ENCODE measurements at regions not wholly inside any gene's neighbourhood (a gene's known extent, or its start where the extent isn't known, plus 50 kb on each side); places are given as distances from the start of the nearest gene placed in this dataset.
A peak's percentile ranks its signal among the peaks of the same experiment; 100 is the strongest.

DNA sequence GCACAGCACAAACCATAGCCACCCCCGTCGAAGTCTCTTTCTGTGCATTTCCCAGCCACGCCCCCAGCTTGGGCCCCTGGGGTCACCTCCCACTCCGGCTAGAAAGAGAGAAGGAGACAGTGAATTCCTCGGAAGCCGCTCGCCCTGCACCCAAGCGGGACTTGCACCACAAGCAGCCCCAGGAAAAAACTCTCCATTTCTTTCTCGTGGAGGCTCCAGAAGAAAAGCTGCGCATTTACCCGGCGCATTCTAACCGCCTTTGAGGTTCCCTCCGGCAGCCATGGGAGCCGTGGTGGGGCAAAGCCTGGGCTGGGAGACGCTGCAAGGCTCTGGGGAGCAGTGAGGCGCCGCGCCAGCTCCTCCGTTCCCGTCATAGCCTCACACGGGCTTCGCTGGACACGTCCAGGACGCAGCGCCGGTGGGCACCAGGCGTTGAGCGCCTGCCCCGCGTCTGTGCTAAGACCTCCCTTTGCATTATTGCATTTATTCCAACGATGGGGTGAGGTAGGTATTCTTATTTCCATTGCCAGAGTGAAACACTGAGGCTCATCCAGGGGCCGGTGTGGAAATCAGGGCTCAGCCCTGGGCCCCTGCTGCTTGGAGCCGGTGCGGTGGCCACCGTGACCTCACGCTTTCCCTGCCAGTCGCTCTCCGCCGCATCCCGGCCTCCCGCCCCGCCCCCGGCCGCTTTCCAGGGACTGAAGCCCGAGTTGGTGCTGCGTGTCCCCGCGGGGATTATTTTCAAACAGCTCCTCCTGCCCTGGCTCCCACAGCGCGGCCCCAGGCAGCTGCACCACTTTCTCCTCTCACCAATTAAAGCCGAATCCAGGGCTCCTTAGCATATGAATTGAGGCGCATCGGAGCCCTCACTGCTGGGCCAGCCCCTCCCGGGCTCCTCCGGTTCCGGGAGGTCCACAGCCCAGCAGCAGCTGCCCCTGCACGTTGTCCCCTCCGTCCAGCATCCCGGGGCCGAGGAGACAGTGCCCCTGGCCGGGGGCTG, 148.3 kb upstream of the AFDN start:
- ChIA-PET POLR2A (no interaction called here), CTCF (interaction anchor here (0.5 kb wide), 1 partner anchor 389 kb away, joined by 3 read pairs; no protein-coding TSS in a partner anchor)
- Histone ChIP-seq H3K9me3 (ENCODE audit: control insufficient read depth, insufficient read depth, low read depth, low read length) (no peaks in the 10 kb centered on the region), H3K27ac (ENCODE audit: extremely low read depth, low read depth, low read length) (no peak overlapping the region), H3K4me1 (ENCODE audit: control insufficient read depth, insufficient read depth, low read length) (0 out of 2 replicates have a peak, but pooled peaks cover 3% of the 10 kb centered on the region), H3K4me3 (ENCODE audit: low read depth, low read length) (peak overlapping the region; percentile 22), H3K36me3 (ENCODE audit: control insufficient read depth in 2 of 2, insufficient read depth in 1 of 2, low read length in 2 of 2) (no peaks in the 10 kb centered on the region)
- TF ChIP-seq, protein P1, sequence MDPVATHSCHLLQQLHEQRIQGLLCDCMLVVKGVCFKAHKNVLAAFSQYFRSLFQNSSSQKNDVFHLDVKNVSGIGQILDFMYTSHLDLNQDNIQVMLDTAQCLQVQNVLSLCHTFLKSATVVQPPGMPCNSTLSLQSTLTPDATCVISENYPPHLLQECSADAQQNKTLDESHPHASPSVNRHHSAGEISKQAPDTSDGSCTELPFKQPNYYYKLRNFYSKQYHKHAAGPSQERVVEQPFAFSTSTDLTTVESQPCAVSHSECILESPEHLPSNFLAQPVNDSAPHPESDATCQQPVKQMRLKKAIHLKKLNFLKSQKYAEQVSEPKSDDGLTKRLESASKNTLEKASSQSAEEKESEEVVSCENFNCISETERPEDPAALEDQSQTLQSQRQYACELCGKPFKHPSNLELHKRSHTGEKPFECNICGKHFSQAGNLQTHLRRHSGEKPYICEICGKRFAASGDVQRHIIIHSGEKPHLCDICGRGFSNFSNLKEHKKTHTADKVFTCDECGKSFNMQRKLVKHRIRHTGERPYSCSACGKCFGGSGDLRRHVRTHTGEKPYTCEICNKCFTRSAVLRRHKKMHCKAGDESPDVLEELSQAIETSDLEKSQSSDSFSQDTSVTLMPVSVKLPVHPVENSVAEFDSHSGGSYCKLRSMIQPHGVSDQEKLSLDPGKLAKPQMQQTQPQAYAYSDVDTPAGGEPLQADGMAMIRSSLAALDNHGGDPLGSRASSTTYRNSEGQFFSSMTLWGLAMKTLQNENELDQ (tag by site-specific recombination; IDR thresholded peaks at IDR 0.05; ENCODE audit: low read depth): no peak
- TF ChIP-seq ZBTB8A (tag by site-specific recombination; IDR thresholded peaks at IDR 0.05): no peak
- TF ChIP-seq, protein P2, sequence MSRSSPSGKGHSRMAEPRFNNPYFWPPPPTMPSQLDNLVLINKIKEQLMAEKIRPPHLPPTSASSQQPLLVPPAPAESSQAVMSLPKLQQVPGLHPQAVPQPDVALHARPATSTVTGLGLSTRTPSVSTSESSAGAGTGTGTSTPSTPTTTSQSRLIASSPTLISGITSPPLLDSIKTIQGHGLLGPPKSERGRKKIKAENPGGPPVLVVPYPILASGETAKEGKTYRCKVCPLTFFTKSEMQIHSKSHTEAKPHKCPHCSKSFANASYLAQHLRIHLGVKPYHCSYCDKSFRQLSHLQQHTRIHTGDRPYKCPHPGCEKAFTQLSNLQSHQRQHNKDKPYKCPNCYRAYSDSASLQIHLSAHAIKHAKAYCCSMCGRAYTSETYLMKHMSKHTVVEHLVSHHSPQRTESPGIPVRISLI (tag by site-specific recombination; IDR thresholded peaks at IDR 0.05): no peak
- TF ChIP-seq ZBTB20 (tag by site-specific recombination; IDR thresholded peaks at IDR 0.05): peak; percentile 69
- TF ChIP-seq ZNF335 (tag by site-specific recombination; conservative IDR thresholded peaks at IDR 0.05): peak; percentile 37; the same call in 1 of the 2 replicates
- TF ChIP-seq OSR2 (tag by site-specific recombination; IDR thresholded peaks at IDR 0.05): no peak
- 0 out of 2 replicates have a peak, but pooled peaks have one; percentile 36 for TF ChIP-seq EGR2 (tag by site-specific recombination; IDR thresholded peaks at IDR 0.05; ENCODE audit: low read depth)
- TF ChIP-seq ZNF350 (tag by site-specific recombination; IDR thresholded peaks at IDR 0.05): no peak
- TF ChIP-seq ZNF670 (tag by site-specific recombination; IDR thresholded peaks at IDR 0.05; ENCODE audit: low read depth): no peak
- TF ChIP-seq ZIC2 (tag by site-specific recombination; IDR thresholded peaks at IDR 0.05): peak; percentile 53

DNA sequence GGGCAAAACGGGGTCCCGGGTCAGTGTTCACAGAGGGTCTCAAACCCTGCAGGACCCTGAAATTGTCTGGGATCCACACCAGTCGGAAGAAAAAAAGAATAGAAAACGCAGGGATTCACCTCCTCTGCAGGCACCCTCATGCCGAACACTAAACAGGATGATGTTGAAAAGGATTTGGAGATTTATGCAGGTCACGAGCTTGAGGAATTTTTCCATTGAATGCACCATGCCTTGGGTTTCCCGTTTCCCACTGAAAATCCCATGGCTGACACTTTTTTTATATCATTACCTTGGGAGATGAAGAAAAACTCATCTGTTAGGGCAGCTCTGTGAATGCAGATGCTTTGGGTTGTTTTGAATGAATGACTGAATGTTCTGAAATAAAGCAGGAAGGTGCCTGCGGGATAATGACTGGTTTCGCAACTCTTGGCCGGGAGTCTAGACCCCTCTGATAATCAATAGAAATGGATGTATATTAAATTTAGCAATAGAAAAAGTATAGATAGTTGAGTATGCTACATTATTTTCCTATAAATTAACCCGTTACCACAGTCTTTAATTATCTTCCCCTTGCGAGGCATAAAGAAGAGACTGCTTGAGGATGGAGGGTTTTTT, 147.5 kb upstream of the AFDN start:
- no peaks in the 10 kb centered on the region for H3K36me3 ChIP-seq (ENCODE audit: control insufficient read depth in 2 of 2, insufficient read depth in 1 of 2, low read length in 2 of 2)
- ChIA-PET POLR2A (no interaction called here), CTCF (no interaction called here)
- H3K4me3 ChIP-seq (ENCODE audit: low read depth, low read length): no peak overlapping the region
- no peak overlapping the region for H3K27ac ChIP-seq (ENCODE audit: extremely low read depth, low read depth, low read length)
- TF ChIP-seq, protein P3, sequence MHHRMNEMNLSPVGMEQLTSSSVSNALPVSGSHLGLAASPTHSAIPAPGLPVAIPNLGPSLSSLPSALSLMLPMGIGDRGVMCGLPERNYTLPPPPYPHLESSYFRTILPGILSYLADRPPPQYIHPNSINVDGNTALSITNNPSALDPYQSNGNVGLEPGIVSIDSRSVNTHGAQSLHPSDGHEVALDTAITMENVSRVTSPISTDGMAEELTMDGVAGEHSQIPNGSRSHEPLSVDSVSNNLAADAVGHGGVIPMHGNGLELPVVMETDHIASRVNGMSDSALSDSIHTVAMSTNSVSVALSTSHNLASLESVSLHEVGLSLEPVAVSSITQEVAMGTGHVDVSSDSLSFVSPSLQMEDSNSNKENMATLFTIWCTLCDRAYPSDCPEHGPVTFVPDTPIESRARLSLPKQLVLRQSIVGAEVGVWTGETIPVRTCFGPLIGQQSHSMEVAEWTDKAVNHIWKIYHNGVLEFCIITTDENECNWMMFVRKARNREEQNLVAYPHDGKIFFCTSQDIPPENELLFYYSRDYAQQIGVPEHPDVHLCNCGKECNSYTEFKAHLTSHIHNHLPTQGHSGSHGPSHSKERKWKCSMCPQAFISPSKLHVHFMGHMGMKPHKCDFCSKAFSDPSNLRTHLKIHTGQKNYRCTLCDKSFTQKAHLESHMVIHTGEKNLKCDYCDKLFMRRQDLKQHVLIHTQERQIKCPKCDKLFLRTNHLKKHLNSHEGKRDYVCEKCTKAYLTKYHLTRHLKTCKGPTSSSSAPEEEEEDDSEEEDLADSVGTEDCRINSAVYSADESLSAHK (tag by site-specific recombination; IDR thresholded peaks at IDR 0.05): no peak
- TF ChIP-seq ZNF184 (tag by site-specific recombination; IDR thresholded peaks at IDR 0.05) (no peak), SP3 (tag by site-specific recombination; IDR thresholded peaks at IDR 0.05) (no peak)
- no peaks in the 10 kb centered on the region for H3K9me3 ChIP-seq (ENCODE audit: control insufficient read depth, insufficient read depth, low read depth, low read length)
- H3K4me1 ChIP-seq (ENCODE audit: control insufficient read depth, insufficient read depth, low read length): 0 out of 2 replicates have a peak, but pooled peaks cover 3% of the 10 kb centered on the region
